Muscle layer of colon (tissue), 2 donors: ENCODE measurements at regions not wholly inside any gene's neighbourhood (a gene's known extent, or its start where the extent isn't known, plus 50 kb on each side); places are given as distances from the start of the nearest gene placed in this dataset.

Experiments used
- H3K27ac ChIP-seq: one replicate; pipeline ENCODE4 v1.7.0; 2013; ENCODE audit warnings: low read depth, mild to moderate bottlenecking, low read length, moderate library complexity
- H3K27me3 ChIP-seq, 2 donors: one replicate each; pipeline ENCODE4 v1.7.0; 2013; ENCODE audit warnings: low read length in 2 of 2, mild to moderate bottlenecking in 2 of 2; ENCODE audit not compliant: insufficient read depth in 2 of 2, control insufficient read depth in 1 of 2
- H3K36me3 ChIP-seq: one replicate; pipeline ENCODE4 v1.7.0; 2013; ENCODE audit warnings: mild to moderate bottlenecking, low read length; ENCODE audit not compliant: insufficient read depth
- H3K4me1 ChIP-seq: one replicate; pipeline ENCODE4 v1.7.0; 2013; ENCODE audit warnings: mild to moderate bottlenecking, low read length; ENCODE audit not compliant: insufficient read depth
- H3K4me3 ChIP-seq, 2 donors: one replicate each; pipeline ENCODE4 v1.7.0; 2013; ENCODE audit warnings: low read length in 2 of 2, low read depth in 1 of 2, mild to moderate bottlenecking in 1 of 2, moderate library complexity in 1 of 2
- H3K9ac ChIP-seq: one replicate; pipeline ENCODE4 v1.7.0; 2013; ENCODE audit warnings: low read length
- H3K9me3 ChIP-seq: one replicate; pipeline ENCODE4 v1.7.0; 2013; ENCODE audit warnings: mild to moderate bottlenecking, low read length
- donor health status: abdominal sarcoma.
- donor health status: Adenocarcinoma of cecum.

DNA sequence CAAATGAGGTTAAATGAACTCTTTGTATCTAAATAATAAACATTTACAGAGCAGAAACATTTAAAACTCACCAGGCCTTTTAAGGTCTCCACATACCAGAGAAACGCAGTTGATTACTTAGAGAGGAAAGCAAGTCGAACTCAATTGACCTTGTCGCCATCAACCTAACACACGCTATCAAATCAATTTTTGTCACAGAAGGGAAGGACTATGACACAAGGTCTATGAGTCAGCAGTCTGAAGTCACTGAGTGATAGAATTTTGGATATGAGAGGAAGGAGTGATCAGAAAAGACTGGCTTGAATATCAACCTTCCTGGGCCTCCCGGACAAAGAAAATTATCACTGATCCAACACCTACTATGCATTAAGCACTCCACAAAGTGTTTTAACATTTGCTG is 514.4 kb upstream of the ZNF385D start:
- H3K4me1 ChIP-seq = no peaks in the 10 kb centered on the region
- no peaks in the 10 kb centered on the region for H3K27me3 ChIP-seq
- H3K4me3 ChIP-seq = no peak overlapping the region
- no peaks in the 10 kb centered on the region for H3K9me3 ChIP-seq
- no peak overlapping the region for H3K9ac ChIP-seq
- H3K36me3 ChIP-seq = no peaks in the 10 kb centered on the region
- no peak overlapping the region for H3K27ac ChIP-seq

GRCh38 chr3:22269831-22270230 is 518.8 kb upstream of the ZNF385D start:
- no peak overlapping the region for H3K27ac ChIP-seq
- no peak overlapping the region for H3K9ac ChIP-seq
- H3K4me1 ChIP-seq = no peaks in the 10 kb centered on the region
- no peaks in the 10 kb centered on the region for H3K27me3 ChIP-seq
- H3K4me3 ChIP-seq = no peak overlapping the region
- no peaks in the 10 kb centered on the region for H3K36me3 ChIP-seq
- H3K9me3 ChIP-seq = no peaks in the 10 kb centered on the region

- Histone ChIP-seq H3K36me3 (no peaks in the 10 kb centered on the region), H3K27ac (no peak overlapping the region), H3K27me3 (no peaks in the 10 kb centered on the region), H3K9me3 (no peaks in the 10 kb centered on the region), H3K9ac (no peak overlapping the region), H3K4me3 (no peak overlapping the region), H3K4me1 (no peaks in the 10 kb centered on the region)
These were observed 525.3 kb upstream of the ZNF385D start for GRCh38 chr3:22276351-22276750.

DNA sequence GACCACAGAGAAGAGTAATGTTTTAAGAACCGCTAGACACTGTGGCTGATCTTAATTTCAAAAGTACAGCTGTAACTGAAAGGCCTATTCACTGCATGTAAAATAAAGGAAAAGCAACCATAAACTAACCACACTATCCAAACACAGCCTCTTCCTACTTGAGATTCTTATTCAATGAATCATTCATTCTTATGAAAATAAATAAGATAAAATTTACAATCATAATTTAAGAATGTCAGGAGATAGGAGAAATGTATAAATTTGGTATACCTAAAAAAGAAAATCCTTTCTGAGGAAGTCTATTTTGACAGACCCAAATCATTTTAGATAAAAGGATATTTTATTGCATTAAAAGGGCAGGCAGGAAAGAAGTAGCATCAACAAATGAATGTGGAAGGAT is 533.5 kb upstream of the ZNF385D start:
- Histone ChIP-seq H3K9me3 (no peaks in the 10 kb centered on the region), H3K36me3 (no peaks in the 10 kb centered on the region), H3K4me3 (no peak overlapping the region), H3K27me3 (no peaks in the 10 kb centered on the region), H3K27ac (no peak overlapping the region), H3K4me1 (no peaks in the 10 kb centered on the region), H3K9ac (no peak overlapping the region)

DNA sequence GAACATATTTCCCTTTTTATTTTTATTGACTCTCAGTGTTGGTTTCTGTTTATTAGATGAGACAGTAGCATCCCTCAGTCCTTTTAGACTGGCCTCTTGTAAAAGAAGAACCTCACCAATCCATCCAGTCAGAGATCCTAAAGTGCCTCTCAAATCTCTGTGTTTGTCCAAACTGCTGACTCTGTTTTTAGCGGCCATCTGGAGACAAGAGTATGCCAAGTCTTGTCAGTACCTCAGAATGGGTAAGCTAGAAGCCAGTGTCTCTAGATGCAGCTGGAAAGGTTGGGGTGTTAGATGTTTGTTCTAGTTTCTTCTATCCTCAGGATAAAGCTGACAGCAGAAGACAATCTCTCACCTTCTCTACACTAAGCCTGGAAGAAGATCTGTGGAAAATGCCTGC is 537.7 kb upstream of the ZNF385D start:
- H3K4me3 ChIP-seq = no peak overlapping the region
- H3K4me1 ChIP-seq = no peaks in the 10 kb centered on the region
- H3K27me3 ChIP-seq = no peaks in the 10 kb centered on the region
- H3K27ac ChIP-seq = no peak overlapping the region
- H3K9ac ChIP-seq = no peak overlapping the region
- H3K36me3 ChIP-seq = no peaks in the 10 kb centered on the region
- H3K9me3 ChIP-seq = no peaks in the 10 kb centered on the region

GRCh38 chr3:22292681-22293080 is 541.7 kb upstream of the ZNF385D start:
- Histone ChIP-seq H3K9me3 (no peaks in the 10 kb centered on the region), H3K4me3 (no peak overlapping the region), H3K27me3 (no peaks in the 10 kb centered on the region), H3K9ac (no peak overlapping the region), H3K27ac (no peak overlapping the region), H3K4me1 (no peaks in the 10 kb centered on the region), H3K36me3 (no peaks in the 10 kb centered on the region)

DNA sequence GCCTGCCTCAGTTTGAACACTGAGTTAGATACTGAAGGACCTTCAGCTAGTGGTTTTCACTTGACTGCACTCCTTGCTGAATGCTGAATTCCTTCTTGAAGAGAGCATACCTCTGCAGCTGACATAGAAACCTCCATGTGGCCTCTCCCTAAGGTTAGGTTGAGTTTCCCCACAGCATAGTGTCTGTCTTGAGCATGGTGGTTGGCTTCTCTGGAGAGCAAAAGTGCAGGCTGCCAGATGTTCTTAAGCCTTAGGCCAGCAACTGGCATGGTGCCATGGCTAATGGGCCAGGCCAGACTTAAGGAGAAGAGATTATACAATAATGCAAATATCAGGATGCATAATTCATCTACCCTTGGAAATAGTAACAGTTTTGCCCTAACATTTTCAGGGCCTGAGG is 545.6 kb upstream of the ZNF385D start:
- no peaks in the 10 kb centered on the region for H3K27me3 ChIP-seq
- no peaks in the 10 kb centered on the region for H3K4me1 ChIP-seq
- no peak overlapping the region for H3K27ac ChIP-seq
- H3K36me3 ChIP-seq = no peaks in the 10 kb centered on the region
- H3K9me3 ChIP-seq = no peaks in the 10 kb centered on the region
- H3K9ac ChIP-seq = no peak overlapping the region
- H3K4me3 ChIP-seq = no peak overlapping the region

- no peaks in the 10 kb centered on the region for H3K36me3 ChIP-seq
- H3K9ac ChIP-seq = no peak overlapping the region
- H3K27me3 ChIP-seq = no peaks in the 10 kb centered on the region
- H3K9me3 ChIP-seq = no peaks in the 10 kb centered on the region
- H3K27ac ChIP-seq = no peak overlapping the region
- no peak overlapping the region for H3K4me3 ChIP-seq
- no peaks in the 10 kb centered on the region for H3K4me1 ChIP-seq
These were observed 546.4 kb upstream of the ZNF385D start for GRCh38 chr3:22297436-22297835.

- H3K4me1 ChIP-seq = no peaks in the 10 kb centered on the region
- H3K9me3 ChIP-seq = no peaks in the 10 kb centered on the region
- no peaks in the 10 kb centered on the region for H3K27me3 ChIP-seq
- no peak overlapping the region for H3K4me3 ChIP-seq
- H3K27ac ChIP-seq = no peak overlapping the region
- no peak overlapping the region for H3K9ac ChIP-seq
- H3K36me3 ChIP-seq = no peaks in the 10 kb centered on the region
These were observed 555.4 kb upstream of the ZNF385D start for GRCh38 chr3:22306454-22306853.

GRCh38 chr3:22308871-22309270 is 557.9 kb upstream of the ZNF385D start:
- Histone ChIP-seq H3K9me3 (no peaks in the 10 kb centered on the region), H3K4me1 (no peaks in the 10 kb centered on the region), H3K4me3 (no peak overlapping the region), H3K9ac (no peak overlapping the region), H3K27ac (no peak overlapping the region), H3K36me3 (no peaks in the 10 kb centered on the region), H3K27me3 (no peaks in the 10 kb centered on the region)

GRCh38 chr3:22315925-22316324 is 564.9 kb upstream of the ZNF385D start:
- Histone ChIP-seq H3K27ac (no peak overlapping the region), H3K36me3 (no peaks in the 10 kb centered on the region), H3K4me3 (no peak overlapping the region), H3K9me3 (no peaks in the 10 kb centered on the region), H3K27me3 (no peaks in the 10 kb centered on the region), H3K4me1 (no peaks in the 10 kb centered on the region), H3K9ac (no peak overlapping the region)

DNA sequence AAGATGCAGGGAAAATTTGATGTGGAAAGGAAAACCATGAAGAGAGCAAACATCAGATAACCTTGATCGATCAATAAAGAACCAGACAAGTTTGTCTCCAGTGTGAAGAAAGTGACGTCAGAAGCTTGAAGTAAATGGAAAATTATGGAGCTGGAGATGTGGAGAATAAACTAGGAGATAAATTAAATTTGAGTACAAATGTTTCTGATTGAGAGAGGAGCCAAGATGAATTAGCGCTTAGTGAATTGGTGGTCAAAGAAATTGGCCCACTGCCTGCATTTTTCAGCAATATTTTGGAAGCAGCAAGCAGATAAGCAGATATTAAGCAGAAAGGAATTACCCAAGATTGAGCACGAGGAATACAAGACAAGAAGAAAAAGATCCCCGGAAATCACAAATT is 567.3 kb upstream of the ZNF385D start:
- Histone ChIP-seq H3K27ac (no peak overlapping the region), H3K27me3 (no peaks in the 10 kb centered on the region), H3K9ac (no peak overlapping the region), H3K4me3 (no peak overlapping the region), H3K9me3 (no peaks in the 10 kb centered on the region), H3K36me3 (no peaks in the 10 kb centered on the region), H3K4me1 (no peaks in the 10 kb centered on the region)
